Occipital lobe (tissue), 1 donor: ENCODE measurements at regions not wholly inside any gene's neighbourhood (a gene's known extent, or its start where the extent isn't known, plus 50 kb on each side); places are given as distances from the start of the nearest gene placed in this dataset.
"Not testable (repeated sequence)": the region's sequence is repeated elsewhere in the genome, so short reads cannot be mapped to it uniquely, and the experiment has no call there.

Source experiments
- DNase-seq: peaks from one replicate; lab custom pipeline; 2025; lab: John Stamatoyannopoulos, UW

DNA sequence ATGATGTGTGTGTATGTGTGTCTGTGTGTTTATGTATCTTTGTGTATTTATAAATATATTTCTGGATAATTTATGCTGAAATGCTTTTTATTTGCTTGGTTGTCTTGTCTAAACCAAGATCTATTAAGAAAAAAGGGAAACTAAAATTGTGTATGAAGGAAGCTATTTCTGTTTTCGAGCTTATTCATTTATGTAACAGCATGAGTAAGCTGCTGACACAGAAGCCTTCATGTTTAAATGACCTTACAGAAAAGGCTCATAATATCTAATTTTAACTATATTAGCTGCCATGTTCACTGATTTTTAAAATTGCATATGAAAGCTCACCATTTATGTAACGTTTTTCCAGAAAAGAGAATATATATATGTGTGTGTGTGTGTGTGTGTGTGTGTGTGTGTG, 392.8 kb downstream of the PTH2R start:
- no peak for DNase-seq

DNA sequence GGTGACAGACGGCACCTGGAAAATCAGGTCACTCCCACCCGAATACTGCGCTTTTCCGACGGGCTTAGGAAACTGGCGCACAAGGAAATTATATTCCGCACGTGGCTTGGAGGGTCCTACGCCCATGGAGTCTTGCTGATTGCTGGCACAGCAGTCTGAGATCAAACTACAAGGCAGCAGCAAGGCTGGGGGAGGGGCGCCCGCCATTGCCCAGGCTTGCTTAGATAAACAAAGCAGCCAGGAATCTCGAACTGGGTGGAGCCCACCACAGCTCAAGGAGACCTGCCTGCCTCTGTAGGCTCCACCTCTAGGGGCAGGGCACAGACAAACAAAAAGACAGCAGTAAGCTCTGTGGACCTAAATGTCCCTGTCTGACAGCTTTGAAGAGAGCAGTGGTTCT, 394.3 kb downstream of the PTH2R start:
- not testable (repeated sequence) for DNase-seq

DNA sequence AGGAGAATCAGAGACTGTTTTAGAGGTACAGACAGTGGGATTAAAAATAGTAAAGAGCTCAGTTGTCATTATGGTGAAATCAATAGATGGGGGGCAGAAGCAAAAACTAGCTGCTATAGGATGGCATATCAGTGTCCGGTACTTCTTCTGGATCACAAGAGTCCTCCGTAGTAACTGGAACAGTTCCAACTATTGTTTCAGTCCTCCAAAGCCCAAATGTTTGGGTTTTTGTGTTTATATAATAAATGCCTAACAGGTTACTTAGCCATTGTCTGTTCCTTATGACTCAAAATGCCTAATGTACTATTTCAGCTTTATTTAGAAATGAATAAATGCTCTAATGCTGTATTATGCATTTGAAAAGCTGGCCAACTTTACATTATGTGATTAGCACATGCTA, 401.2 kb downstream of the PTH2R start:
- no peak for DNase-seq

DNA sequence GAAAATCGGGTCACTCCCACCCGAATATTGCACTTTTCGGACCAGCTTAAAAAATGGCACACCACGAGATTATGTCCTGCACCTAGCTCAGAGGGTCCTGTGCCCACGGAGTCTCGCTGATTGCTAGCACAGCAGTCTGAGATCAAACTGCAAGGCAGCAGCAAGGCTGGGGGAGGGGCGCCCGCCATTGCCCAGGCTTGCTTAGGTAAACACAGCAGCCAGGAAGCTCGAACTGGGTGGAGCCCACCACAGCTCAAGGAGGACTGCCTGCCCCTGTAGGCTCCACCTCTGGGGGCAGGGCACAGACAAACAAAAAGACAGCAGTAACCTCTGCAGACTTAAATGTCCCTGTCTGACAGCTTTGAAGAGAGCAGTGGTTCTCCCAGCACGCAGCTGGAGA, 405.3 kb downstream of the PTH2R start:
- not testable (repeated sequence) for DNase-seq

DNA sequence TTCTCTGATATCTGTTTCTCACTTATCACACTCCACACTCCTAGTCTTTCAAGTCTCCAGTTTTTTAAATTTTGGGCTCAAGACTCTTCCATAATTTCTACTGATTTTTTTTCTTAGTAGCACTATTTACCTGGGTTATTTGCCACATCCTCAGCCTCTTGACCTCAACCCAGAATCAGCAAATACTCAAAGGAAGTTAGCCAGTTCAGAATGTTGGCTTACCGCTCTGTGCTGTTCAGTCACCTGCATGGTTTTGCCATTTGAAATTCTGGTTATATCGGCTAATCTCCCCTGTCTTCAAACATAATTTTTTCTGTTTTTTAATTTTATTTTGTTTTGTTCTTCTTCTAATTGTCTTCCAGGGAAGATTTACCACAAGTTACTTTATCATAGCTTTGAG, 412.6 kb downstream of the PTH2R start:
- DNase-seq, result no peak

DNA sequence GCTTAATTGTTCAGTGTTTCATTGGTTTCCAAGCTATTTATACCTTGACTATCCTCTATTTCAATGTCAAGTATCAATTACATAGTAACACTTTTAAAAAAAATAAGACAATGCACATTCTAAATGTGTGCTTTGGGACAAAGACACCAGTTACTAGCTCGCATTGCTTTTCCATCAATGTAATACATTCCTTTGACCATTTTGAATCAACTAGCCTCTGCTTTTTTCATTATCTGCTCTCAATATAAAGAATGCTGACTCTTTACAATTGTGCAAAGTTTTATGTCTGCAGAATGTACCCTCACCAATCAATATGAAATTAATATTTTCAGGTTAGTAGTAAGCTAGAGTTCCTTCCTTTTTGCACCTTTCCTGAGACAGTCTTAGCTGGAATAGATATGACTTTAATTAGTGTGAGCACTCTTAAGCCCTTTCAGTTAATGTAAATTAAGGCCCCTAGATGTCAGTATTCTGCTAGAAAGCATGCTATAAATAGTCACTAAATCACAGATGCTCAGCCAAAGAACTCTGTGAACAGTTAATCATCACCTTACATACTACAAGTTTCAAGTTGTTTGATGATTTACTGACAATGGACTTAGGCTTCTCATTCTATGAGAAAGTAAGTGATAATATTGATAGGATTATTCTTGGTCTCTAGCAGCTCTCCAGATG, 413.6 kb downstream of the PTH2R start:
- no peak for DNase-seq

DNA sequence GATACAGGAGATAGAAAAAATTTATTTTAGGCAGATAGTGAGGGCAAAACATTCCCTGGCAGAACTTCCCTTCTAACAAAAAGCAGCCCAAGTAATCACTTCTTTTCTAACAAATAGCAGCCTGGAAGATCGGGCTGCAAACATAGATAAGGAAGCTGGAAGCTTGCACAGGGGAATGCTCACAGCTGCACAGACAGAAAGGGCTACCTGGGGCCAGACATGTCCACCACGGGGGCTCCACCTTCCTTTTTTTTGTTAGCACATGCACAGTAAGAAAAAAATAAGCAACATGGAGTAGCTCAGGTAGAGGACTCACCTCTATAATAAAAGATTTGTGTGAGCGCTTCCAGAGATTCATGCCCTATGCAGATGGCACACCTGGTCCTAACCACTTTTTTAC, 420.5 kb downstream of the PTH2R start:
- no peak for DNase-seq

DNA sequence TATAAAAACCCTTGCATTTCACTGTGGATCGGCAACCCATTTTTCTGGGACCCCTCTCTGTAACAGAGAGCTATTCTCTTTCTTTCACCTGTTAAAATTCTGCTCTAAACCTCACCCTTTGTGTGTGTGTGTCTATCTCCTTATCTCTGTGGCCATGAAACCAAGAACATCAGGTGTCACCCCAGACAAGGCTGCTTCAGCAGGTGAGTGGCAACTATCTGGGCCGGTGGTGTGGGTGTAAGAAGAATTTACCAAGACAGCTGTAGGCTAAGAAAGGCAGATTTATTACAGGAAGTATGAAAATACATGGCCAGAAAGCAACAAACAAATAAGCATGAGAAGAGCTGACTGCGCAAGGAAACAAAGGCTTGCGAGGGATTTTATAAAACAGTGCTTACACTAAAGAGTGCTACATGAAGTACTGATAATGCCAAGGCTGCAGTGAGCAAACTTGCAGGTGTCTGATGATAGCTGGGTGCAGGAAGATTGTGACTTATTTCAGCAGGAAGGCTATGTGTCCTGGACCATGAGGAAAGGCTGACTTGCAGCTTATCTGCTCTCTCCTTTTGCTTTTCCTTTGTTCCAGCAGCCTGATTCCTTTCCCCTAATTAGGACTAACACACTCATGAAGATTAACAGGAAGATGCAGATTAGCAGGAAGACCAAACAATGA, 421.1 kb downstream of the PTH2R start:
- no peak for DNase-seq

DNA sequence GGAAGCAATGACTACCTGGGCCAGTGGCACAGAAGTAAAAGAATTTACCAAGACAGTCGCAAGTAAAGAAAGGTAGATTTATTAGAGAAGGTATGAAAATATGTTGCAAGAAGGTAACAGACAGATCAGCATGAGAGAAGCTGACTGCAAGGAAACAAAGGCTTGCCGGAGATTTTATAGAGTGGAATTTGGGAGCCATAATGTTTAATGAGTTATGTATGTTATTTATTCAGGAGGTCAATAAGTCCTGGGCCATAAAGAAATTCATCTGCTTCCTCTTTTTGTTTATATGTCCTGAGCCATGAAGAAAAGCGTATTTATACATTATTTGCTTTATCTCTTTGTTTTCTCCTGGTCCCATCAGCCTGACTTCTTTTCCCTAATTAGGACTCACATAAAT, 423.6 kb downstream of the PTH2R start:
- DNase-seq, result no peak

DNA sequence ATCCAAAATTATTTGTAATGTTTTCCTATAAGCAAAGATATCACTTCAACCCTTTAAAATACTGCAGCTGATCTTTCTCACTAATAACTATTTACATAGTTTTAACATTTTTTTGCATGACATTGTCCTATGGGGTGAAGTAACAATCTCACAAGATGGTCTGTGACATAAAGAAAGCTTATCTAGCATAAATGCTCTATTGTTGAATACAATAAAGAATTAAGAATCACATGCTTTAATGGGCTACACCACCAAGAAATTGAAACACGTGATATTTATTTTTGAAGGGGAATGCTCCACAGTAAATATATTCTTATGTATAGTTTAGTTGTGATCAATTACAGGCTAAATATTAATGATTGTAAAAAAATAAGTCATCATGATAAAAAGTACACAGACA, 441.1 kb downstream of the PTH2R start:
- DNase-seq, result no peak

DNA sequence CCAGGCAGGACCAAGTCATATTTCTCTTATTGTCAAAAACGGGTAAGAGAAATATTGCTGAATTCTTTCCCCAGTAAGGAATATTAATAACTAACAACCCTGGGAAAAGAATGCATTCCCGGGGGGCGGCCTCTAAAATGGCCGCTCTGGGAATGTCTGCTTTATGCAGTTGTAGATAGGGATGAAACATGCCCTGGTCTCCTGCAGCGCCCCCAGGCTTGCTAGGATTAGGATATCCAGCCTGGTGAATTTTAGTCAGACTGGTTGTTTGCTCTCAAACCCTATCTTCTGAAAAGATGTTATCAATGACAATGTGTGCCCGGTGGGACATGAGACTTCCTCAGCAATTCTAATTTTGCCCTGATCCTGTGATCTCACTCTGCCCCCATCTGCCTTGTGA, 448.1 kb downstream of the PTH2R start:
- DNase-seq, result no peak

DNA sequence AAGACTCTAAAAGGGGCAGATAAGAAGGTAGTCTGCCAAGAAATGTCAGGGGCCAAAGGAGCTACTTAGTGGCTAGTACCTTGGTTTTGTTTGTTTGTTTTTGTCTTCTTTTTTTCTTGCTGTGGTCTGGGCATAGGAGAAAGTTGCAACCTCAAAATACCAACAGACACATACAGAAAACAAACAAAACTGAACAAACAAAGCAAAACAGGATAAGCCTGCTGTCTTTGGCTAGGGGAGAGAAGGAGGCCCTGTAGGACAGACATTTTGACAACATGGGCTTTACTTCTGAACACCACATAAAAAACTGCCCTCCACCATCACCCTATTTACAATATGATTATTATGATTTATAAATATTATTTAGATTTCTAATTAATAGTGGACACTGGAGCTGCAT, 460.8 kb downstream of the PTH2R start:
- no peak for DNase-seq

DNA sequence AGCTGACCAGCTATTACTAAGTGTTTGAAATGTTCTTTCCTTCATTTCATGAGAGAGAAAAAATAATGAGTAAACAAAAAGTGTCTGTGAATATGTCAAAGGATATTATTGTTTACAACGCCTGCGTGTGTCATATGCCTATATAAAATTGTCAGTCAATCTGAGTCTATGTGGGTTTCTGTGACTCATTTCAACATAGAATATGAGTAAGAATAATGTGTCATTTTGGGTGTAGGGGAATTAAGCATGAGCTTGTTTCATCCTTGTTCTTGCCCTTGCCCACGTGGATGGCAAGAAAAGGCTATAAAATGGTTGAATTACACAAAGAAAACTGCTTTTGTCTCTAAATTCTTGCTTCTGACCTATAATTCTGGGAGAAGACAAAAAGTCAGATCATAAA, 466.0 kb downstream of the PTH2R start:
- no peak for DNase-seq

DNA sequence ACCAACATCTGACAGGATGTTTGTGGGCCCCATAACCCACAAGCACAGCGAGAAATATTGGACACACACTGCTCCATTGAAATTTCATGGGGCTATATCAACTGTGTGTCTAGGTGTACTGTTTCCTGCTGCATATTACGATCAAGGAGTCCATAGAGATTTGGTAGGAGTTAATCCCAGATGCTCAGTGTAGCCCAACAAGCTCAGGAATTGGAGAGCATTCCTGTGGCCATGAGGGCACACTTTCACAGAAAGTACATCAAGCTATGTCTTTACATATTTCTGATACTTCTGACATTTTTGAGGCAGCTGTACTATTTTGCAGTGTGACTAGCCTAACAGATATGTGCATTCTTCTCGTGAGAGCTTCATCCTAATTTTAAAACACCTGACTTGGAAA, 473.1 kb downstream of the PTH2R start:
- DNase-seq, result no peak

DNA sequence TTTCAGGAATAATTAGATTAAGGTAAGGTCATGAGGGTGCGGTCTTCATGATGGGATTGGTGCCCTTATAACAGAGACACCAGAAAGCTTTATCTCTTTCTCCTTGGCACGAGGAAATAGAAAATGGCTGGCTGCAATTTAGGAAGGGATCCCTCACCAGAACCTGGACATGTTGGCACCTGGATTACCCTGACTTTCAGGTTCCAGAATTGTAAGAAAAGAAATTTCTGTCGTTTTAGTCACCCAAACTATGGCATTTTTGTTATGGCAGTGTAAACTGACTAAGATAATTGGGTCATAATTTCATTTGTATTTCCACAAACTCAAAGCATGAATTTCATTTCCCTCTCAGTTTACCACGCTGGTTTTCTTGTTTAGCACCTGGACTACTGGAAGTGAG, 473.6 kb downstream of the PTH2R start:
- no peak for DNase-seq

DNA sequence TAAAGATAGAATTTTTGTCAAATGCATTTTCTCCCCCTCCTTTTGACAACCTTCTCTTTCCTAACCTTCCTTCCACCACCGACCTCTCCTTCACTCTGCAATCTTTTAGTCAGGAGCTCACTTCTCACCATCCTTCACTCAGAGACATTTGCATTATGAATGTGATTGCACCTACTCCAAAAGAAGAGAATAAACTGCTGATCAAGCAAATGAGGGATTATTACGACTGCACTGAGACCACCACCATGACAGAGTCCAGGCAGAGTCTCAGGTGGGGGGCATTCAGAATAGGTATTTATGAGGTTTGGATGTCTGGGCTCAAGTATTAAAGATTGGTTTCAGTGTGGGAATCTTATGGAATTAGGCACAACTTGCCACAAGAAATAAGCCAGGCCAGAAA, 483.9 kb downstream of the PTH2R start:
- DNase-seq, result no peak

DNA sequence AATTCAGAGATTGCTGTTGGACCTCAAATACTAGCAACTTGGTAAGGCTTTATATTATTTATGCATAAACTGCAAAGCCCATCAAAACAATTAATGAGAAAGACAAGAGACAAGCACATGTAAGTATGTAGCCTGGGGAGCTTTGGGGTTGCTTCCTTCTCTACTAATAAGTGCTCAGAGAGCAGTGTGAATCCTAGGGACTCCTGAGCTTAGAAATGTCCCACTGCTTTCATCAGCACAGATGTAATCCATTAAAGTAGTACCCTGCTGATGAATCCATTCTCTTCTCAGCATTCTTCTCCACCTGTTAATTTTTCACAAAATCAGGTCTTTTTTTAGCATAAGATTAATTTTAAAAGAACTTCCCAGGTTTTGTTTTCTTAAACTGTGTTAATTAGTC, 485.6 kb downstream of the PTH2R start:
- DNase-seq, result no peak

DNA sequence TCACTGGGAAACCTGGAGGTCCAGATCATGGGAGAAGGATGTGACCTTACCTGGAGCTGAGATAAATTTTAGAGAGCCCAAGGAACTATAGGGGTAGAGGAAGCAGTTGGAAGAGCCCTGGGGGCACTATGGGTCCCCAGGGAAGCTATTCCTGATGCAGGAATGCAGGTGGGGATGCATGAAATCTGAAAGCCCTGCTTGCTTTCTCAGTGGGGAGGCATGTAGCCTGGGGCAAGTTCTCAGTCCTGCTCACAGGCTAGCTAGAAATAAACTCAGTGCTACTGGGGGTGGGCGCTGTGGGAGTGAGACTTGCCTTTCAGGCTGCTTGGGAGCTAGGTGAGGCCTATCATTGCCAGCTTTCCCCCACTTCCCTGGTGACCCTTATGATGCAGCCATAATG, 499.7 kb downstream of the PTH2R start:
- no peak for DNase-seq

DNA sequence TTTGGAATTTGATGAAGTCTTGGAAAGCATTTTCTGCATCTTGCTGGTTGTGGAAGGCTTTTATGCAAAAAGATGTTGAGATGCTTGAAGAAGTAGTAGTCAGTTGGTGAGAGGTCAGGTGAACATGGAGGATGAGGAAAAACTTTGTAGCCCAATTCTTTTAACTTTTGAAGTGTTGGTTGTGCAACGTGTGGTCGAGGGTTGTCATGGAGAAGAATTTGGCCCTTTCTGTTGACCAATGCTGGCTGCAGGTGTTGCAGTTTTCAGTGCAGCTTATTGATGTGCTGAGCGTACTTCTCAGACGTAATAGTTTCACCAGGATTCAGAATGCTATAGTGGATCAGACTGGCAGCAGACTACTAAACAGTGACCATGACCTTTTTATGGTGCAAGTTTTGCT, 508.4 kb upstream of the MAP2 start:
- no peak for DNase-seq

DNA sequence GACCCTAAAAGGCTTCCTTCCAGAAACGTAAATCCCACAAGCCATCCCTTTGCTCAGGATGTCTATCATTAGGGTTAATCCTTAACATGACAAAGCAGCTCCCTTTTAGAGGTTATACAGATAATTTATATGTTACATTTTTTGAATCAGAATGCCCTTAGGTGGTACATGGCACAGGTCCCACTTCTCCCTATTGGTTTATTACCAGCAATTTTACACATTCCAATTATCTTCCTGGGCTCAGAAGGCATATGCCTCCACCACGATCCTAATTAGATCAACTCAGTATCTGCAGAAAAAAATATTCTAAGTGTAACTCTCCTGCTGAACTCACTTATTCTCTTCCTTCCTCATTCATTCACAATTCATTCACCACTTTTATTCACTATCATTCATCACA, 507.0 kb upstream of the MAP2 start:
- DNase-seq, result no peak

DNA sequence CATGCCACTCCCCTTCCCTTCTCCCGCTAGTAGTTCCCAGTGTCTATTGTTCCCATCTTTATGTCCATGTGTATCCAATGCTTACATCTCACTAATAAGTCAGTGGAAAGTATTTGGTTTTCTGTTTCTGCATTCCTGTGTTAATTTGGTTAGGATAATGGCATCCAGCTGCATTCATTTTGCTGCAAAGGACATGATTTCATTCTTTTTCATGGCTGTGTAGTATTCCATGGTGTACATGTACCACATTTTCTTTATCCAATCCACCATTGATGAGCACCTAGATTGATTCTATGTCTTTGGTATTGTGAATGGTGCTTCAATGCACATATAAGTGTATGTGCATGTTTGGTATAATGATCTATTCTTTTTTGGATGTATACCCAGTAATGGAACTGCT, 502.5 kb upstream of the MAP2 start:
- DNase-seq, result not testable (repeated sequence)

DNA sequence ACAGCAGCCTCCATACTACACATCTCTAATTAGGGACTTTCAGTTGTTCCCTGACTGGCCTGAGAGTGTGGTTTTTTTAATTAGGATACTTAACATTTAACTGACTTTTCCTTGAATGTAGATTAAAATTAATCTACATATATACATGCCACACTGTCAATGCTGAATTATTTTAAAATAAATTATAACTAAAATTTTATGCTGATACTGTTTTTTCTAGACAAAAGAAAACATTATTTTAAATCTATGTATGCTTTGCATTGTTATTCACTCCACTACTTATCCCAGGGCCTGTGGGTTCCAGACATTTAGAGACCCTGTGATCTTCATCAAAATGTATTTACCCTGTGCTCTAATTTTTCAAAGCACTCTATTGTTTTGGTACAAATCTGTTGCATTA, 496.0 kb upstream of the MAP2 start:
- DNase-seq, result no peak

DNA sequence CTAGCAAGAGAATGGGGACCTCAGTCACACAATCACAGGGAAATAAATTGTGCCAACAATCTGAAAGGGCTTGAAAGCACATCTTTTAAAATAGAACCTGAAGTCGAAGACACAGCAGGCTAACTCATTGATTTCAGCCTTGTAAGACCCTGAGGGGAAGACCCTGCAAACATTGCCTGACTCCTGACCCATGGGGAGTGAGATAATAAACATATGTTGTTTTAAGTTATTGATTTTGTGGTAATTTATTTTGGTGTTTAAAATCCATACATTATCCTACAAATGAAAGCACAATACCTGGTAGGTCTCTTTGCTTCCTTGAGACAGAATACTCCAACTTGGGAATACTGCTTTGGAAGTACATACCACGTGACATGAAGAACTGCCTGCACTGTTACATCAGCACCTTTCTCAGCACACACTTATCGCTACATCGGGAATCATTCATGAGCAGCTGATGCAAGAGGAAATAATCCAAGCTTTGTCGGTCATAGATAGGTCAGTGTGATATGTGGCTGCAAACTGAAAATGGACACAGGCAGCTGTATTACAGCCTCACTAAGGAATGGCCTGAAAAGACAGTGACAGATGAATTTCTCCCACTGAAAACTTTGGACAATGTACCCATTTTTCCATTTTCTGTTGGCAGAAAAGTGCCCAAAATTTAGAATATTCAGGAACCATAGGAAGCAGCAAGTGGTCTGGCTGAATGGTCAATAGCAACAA, 494.5 kb upstream of the MAP2 start:
- no peak for DNase-seq
